HK-2 (cell line): ENCODE measurements at regions not wholly inside any gene's neighbourhood (a gene's known extent, or its start where the extent isn't known, plus 50 kb on each side); places are given as distances from the start of the nearest gene placed in this dataset.

ENCODE experiments used
- DNase-seq: peaks from one replicate; pipeline ENCODE4 v3.0.0-alpha.2; 2018; ENCODE audit not compliant: unreplicated experiment

- no peak for DNase-seq
Observed at GRCh38 chr20:7250337-7250736, 482.9 kb downstream of the BMP2 start.

DNA sequence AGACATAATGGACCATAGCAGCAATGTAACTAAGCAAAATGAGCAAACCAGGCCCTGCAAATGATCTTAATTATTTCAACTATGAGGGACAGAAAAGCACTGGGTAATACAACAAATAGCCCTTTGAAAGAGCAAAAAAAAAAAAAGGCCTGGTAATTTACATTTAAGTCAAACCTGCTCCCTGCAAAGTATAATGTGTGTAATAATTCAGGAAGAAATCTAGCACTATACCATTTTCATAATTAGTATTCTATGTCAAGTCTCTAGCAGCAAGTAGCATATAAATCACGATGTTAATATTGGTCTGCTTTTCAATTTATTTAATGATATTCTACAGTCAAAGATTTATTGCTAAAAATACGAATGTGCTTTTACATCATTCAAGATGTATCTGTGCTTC is 489.6 kb downstream of the BMP2 start:
- no peak for DNase-seq

- DNase-seq, result no peak
Observed at GRCh38 chr20:7257692-7258466, 490.4 kb downstream of the BMP2 start.

GRCh38 chr20:7262803-7263202 is 495.3 kb downstream of the BMP2 start:
- DNase-seq, result no peak

DNA sequence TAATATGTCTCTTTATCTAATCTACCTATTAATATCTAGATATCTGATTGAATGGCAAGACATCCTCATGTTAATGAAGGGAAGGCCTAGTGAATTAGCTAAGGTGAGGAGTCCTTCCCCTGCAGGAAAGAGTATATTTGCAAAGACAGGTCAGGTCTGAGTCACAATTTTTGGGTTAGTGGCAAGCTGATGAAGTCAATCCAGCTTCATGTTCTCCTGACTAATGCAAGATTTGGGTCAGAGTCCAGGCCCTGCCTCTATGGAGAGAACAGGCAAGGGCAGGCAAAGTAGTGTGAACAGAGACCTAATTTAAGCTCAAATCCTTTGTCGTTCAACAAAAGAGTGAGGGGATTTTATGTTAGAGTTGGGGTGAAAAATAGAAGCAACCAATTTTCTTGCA is 496.7 kb downstream of the BMP2 start:
- DNase-seq, result no peak

DNA sequence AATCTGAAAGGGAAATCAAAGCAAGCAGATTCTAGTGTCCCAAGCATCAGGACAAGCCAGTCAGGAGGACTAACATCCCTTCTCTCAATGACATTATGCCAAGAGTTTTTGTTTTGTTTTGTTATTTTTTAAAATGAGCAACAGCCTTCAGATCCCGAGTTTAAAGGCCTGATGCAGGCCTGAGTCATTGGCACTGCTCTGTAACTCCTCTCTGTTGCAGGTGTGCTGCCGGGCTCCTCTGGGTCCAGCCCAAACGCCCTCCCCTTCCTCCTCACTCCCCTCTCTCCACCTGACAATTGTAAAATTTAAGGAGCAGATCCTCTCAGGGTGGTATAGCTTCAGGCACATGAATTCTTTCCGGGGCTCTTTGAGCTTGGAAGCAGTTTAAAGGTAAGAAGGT is 502.0 kb downstream of the BMP2 start:
- DNase-seq, result no peak

DNA sequence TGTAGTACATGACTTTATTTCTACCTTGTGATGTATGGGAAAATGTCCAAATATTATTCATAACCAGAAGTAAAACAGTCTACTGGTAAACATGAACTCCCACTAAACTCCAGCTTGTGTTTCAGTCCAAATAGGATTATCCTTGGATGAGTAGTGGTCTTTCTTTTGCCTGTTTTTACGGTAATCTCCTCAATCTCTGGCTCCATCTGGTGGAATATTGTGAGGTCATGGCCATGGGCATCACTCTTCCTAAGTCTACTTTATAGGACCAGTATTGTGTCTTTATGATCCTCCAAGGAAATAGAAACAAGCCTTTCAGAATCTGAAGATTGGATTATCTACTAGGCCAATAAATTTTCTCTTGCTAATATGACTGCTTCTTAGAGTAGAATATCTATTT is 505.0 kb downstream of the BMP2 start:
- no peak for DNase-seq

GRCh38 chr20:7274870-7275269 is 507.4 kb downstream of the BMP2 start:
- no peak for DNase-seq

DNA sequence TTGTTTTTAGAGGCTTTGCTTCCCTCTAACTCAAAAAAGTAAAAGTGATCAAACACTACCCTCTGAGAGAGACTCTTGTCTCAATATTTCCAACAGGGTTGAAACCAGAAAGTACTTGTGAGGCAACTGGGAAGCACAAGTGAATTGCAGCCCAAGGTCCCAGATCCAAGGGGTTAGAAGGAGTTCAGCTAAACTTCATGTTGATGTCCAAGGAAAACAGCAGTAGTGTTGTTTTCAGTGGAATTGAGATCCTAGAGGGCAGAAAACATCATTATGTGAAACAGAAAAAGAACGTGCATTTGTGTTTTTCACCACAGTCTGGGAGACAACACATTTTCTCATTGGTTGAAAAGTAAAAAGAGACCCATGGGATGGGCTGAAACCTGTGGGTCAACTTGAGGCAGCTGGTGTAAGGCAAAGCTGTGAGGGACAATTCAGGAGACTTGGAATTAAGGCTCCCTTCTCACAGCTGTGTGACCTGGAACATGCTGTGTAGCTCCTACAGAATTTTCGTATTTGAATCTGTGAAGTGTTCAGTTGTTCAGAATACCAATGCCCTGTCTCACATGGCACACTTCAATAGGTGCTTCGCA is 508.3 kb downstream of the BMP2 start:
- no peak for DNase-seq

DNA sequence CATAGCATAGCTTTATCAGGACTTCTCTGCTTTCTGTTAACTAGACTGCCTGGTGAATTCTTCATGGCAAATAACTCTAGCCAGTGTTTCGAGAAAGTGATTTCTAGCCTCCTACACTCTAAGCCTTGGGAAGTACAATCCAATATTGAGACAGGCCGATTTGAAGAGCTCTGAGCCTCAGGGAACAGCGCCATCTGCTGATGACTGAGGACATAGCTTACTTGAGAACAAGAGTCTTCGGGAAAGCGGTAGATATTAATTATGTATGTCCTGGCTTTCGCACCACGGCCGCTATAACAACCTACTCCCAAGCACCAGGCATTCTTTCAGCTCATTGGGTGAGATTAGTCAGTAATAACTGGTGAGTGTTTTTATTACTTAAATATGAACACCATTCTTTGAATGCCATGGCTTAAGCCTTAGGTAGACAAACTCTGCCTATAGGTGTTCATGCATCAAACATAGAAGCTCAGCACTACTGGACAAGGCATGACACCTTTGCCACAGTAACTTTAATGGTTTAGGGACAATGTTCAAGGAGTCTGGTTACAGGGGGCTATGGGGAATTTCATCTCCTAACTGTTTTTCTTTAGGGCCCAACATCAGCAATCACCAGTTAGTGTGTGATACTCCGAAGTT is 518.6 kb downstream of the BMP2 start:
- DNase-seq, result peak; percentile 76

DNA sequence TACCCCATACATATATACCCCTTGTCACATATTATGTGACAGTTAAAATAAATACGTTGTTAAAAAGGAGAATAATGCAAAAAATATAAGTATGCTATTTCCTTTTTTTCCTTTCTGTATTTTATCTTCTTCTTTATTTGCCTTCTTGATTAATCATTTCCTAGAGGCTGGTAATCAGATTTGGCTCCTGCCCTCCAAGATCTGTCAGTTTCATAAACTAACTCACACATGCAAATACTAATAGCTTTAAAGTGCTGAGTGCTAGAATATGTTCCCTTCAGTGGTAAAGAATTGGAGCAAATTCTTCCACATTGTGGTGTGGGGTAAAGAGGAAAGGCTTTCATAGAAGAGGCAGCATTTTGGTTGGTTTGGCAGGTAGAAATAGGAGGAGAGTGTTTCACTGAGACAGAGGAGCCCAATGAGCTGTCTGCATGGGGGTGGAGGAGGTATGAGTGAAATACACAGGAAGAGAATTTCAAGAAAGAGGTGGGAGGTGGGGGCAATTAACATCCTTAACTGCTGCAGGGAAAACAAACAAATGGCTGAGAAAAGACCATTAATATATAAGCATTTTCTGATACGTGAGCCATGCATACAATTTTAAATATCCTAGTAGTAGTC is 523.9 kb downstream of the BMP2 start:
- no peak for DNase-seq

GRCh38 chr20:7291946-7292345 is 524.5 kb downstream of the BMP2 start:
- no peak for DNase-seq

GRCh38 chr20:7294816-7295360 is 527.4 kb downstream of the BMP2 start:
- no peak for DNase-seq

GRCh38 chr20:7301807-7302206 is 534.3 kb downstream of the BMP2 start:
- no peak for DNase-seq

- no peak for DNase-seq
Observed at GRCh38 chr20:7302250-7302649, 534.8 kb downstream of the BMP2 start.

DNA sequence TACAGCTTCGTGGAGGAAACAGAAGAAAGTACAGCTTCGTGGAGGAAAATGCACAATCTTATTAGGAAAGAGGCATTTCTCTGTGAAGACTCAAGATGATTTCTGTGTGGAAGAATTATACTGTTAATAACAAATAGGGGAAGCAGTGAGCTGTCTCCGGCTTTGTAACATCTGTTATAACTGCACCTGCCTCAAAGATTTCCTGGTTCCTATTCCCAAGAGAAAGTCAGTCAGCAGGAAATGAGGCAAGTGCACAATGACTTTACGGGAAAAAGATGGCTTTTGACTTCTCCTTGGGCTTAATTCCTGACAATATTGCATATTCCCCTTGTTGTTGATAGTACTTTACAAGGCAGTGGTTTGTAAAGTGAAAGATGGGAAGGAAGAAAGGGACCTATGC is 538.5 kb downstream of the BMP2 start:
- no peak for DNase-seq

- DNase-seq, result no peak
Observed at GRCh38 chr20:7308163-7308562, 540.7 kb downstream of the BMP2 start.

GRCh38 chr20:7313047-7313446 is 545.6 kb downstream of the BMP2 start:
- no peak for DNase-seq

- no peak for DNase-seq
Observed at GRCh38 chr20:7323957-7324356, 556.5 kb downstream of the BMP2 start.

DNA sequence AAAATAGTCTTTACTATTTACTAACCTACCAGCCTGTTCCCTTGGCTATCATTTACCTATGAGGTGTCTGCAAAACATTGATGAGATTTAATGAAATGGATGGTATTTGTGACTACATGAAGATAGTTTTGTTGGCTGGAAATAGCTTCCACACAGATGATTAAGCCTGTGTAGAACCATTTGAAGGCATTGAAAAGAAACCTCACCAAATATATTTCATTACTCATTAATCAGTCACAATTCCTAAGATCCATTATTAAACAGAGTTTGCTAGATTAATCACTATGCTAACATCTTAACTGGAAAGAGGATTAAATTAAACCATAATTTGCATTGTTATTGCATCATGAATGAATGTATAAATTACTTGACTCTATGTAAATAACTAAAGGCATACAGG is 560.3 kb downstream of the BMP2 start:
- no peak for DNase-seq

- no peak for DNase-seq
Observed at GRCh38 chr20:7330850-7331249, 563.4 kb downstream of the BMP2 start.

- no peak for DNase-seq
Observed at GRCh38 chr20:7332169-7332568, 564.7 kb downstream of the BMP2 start.

DNA sequence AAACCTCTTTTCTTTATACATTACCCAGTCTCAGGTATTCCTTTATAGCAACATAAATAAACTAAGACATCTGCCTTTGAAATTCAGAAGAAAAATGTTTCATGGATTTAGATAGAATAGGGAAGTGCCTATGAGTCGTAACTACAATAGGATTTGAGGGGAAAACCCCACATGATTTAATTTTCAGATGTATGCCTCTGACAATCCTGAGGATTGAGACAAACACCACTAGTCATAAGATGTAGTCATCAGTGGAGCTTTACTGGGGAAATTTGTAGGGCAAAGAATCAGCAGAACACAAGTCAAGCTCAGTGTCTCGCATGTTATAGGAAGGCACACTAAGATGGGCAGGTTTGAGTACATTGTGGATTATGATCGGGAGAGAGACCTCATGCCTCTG is 566.4 kb downstream of the BMP2 start:
- no peak for DNase-seq
